Peyer's patch (tissue), 4 donors: ENCODE measurements at regions not wholly inside any gene's neighbourhood (a gene's known extent, or its start where the extent isn't known, plus 50 kb on each side); places are given as distances from the start of the nearest gene placed in this dataset.

Source experiments
- DNase-seq, 3 donors: peaks; one replicate each; pipeline ENCODE4 v3.0.0-alpha.2; 2017 to 2019
- H3K27ac ChIP-seq, 4 donors: fragments of 200-600 bp; sonication (generic); one replicate each; pipeline ENCODE4 v1.5.1; 2016 to 2019
- H3K27me3 ChIP-seq, 2 donors: fragments of 200-600 bp; sonication (generic); one replicate each; pipeline ENCODE4 v1.5.1; 2019
- H3K36me3 ChIP-seq, 3 donors: fragments of 200-600 bp; sonication (generic); one replicate each; pipeline ENCODE4 v1.5.1; 2016 to 2019
- H3K4me1 ChIP-seq, 4 donors: fragments of 200-600 bp; sonication (generic); one replicate each; pipeline ENCODE4 v1.5.1; 2016 to 2019
- H3K4me3 ChIP-seq, 4 donors: fragments of 200-600 bp; sonication (generic); 1 replicate in 3 of 4; 2 replicates in 1 of 4; pipeline ENCODE4 v1.5.1; 2016 to 2019; ENCODE audit warnings: mild to moderate bottlenecking in 1 of 4
- H3K9me3 ChIP-seq, 4 donors: fragments of 200-600 bp; sonication (generic); one replicate each; pipeline ENCODE4 v1.5.1; 2016 to 2019; ENCODE audit warnings: mild to moderate bottlenecking in 1 of 4
- CTCF ChIP-seq, 6 experiments: fragments of 450-650 bp in 4 of 6; fragments of 200-600 bp in 2 of 6; sonication (generic) in 1 of 6; IDR thresholded peaks; one replicate each; pipeline ENCODE4 v1.5.1; 2017 to 2019; ENCODE audit warnings: antibody characterized with exemption in 6 of 6, mild to moderate bottlenecking in 3 of 6, moderate library complexity in 1 of 6
- POLR2A ChIP-seq, 2 donors: fragments of 450-650 bp; IDR thresholded peaks; one replicate each; pipeline ENCODE4 v1.5.1; 2017; ENCODE audit warnings: antibody characterized with exemption in 2 of 2, mild to moderate bottlenecking in 2 of 2, moderate library complexity in 2 of 2

GRCh38 chr2:22634167-22634566, 750.8 kb upstream of the KLHL29 start:
- Histone ChIP-seq H3K9me3 (peaks cover 0 to 3% (median 0%) of the 10 kb centered on the region in 4 donors), H3K36me3 (no peaks in the 10 kb centered on the region), H3K4me3 (no peak overlapping the region), H3K27ac (no peak overlapping the region), H3K4me1 (no peaks in the 10 kb centered on the region), H3K27me3 (no peaks in the 10 kb centered on the region)
- no peak for DNase-seq
- TF ChIP-seq POLR2A (IDR thresholded peaks at IDR 0.05) (no peak), CTCF (IDR thresholded peaks at IDR 0.05) (no peak)

- Histone ChIP-seq H3K36me3 (no peaks in the 10 kb centered on the region), H3K27ac (no peak overlapping the region), H3K9me3 (no peaks in the 10 kb centered on the region), H3K27me3 (no peaks in the 10 kb centered on the region), H3K4me3 (no peak overlapping the region), H3K4me1 (no peaks in the 10 kb centered on the region)
- DNase-seq, result no peak
- TF ChIP-seq POLR2A (IDR thresholded peaks at IDR 0.05), result no peak
- no peak for TF ChIP-seq CTCF (IDR thresholded peaks at IDR 0.05)
Measured at GRCh38 chr2:22656426-22656825, 728.6 kb upstream of the KLHL29 start.

GRCh38 chr2:22673529-22673928, 711.5 kb upstream of the KLHL29 start:
- TF ChIP-seq POLR2A (IDR thresholded peaks at IDR 0.05) (no peak), CTCF (IDR thresholded peaks at IDR 0.05) (no peak)
- no peak for DNase-seq
- no peaks in the 10 kb centered on the region for H3K4me1 ChIP-seq
- H3K4me3 ChIP-seq, result no peak overlapping the region
- no peaks in the 10 kb centered on the region for H3K9me3 ChIP-seq
- no peaks in the 10 kb centered on the region for H3K36me3 ChIP-seq
- H3K27me3 ChIP-seq, result no peaks in the 10 kb centered on the region
- H3K27ac ChIP-seq, result no peak overlapping the region

GRCh38 chr2:22683914-22684313, 701.1 kb upstream of the KLHL29 start:
- no peaks in the 10 kb centered on the region for H3K27me3 ChIP-seq
- no peak overlapping the region for H3K4me3 ChIP-seq
- no peak overlapping the region for H3K27ac ChIP-seq
- TF ChIP-seq CTCF (IDR thresholded peaks at IDR 0.05) (no peak), POLR2A (IDR thresholded peaks at IDR 0.05) (no peak)
- no peaks in the 10 kb centered on the region for H3K36me3 ChIP-seq
- DNase-seq, result no peak
- H3K4me1 ChIP-seq, result no peaks in the 10 kb centered on the region
- no peaks in the 10 kb centered on the region for H3K9me3 ChIP-seq

- H3K4me1 ChIP-seq, result no peaks in the 10 kb centered on the region
- H3K9me3 ChIP-seq, result peaks cover 0 to 4% (median 0%) of the 10 kb centered on the region in 4 donors
- TF ChIP-seq CTCF (IDR thresholded peaks at IDR 0.05) (no peak), POLR2A (IDR thresholded peaks at IDR 0.05) (no peak)
- H3K4me3 ChIP-seq, result no peak overlapping the region
- no peaks in the 10 kb centered on the region for H3K27me3 ChIP-seq
- no peak overlapping the region for H3K27ac ChIP-seq
- no peak for DNase-seq
- no peaks in the 10 kb centered on the region for H3K36me3 ChIP-seq
Measured at GRCh38 chr2:22690096-22690495, 694.9 kb upstream of the KLHL29 start.

- Histone ChIP-seq H3K36me3 (no peaks in the 10 kb centered on the region), H3K4me1 (no peaks in the 10 kb centered on the region), H3K4me3 (no peak overlapping the region), H3K27ac (no peak overlapping the region), H3K9me3 (peaks cover 0 to 4% (median 0%) of the 10 kb centered on the region in 4 donors), H3K27me3 (no peaks in the 10 kb centered on the region)
- TF ChIP-seq POLR2A (IDR thresholded peaks at IDR 0.05) (no peak), CTCF (IDR thresholded peaks at IDR 0.05) (no peak)
- no peak for DNase-seq
Measured at GRCh38 chr2:22691666-22692065, 693.3 kb upstream of the KLHL29 start.
